ENCODE measurements at regions not wholly inside any gene's neighbourhood (a gene's known extent, or its start where the extent isn't known, plus 50 kb on each side); places are given as distances from the start of the nearest gene placed in this dataset.

DNA sequence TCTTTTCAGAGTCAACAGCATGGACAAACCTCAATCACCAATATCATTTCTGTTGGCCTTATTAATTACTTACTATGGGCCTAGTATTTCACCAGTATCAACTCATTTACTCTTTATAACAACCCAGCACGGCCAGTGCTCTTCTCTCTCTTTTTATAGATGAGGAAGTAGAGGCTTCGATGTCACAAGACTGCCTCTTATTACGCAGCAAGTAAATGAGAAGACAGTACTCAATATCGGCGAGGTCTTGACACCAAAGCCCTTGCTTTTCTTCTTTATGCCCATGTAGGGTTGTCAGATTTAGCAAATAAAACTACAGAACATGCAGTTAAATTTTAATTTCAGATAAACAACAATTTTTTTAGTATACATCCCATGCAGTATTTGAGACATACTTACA is 99.0 kb upstream of the KCNMB2 start:
- Histone ChIP-seq H3K9ac (ENCODE audit: low read depth, low read length) (no peak overlapping the region), H3K9me3 (ENCODE audit: insufficient read depth, low read depth, low read length) (no peaks in the 10 kb centered on the region), H3K4me1 (ENCODE audit: insufficient read depth, low read length) (peaks cover 6% of the 10 kb centered on the region), H3K27me3 (ENCODE audit: insufficient read depth, low read length) (no peaks in the 10 kb centered on the region), H3K36me3 (ENCODE audit: insufficient read depth, low read depth, low read length) (no peaks in the 10 kb centered on the region), H3K27ac (ENCODE audit: low read length) (no peak overlapping the region), H3K4me3 (ENCODE audit: low read length) (no peak overlapping the region)

DNA sequence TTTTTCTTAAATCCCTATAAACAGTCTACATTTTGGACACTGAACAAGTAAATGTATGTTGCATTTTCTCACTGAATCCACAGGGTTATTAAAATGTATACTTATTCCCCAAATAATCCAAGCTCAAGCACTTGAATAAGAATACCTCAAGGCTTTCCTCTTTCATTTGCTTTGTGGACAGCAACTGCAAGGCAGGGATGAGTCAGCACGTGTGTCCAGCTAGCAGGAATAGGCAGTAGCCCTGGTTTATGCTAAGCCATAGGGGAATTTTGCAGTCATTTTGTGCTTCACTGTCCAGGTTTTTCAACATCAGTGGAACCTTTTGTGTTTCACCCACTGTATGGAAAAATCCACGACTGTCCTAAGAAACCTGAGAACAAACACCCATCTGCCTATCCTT is 96.7 kb upstream of the KCNMB2 start:
- Histone ChIP-seq H3K27ac (ENCODE audit: low read length) (no peak overlapping the region), H3K4me1 (ENCODE audit: insufficient read depth, low read length) (peaks cover 6% of the 10 kb centered on the region), H3K36me3 (ENCODE audit: insufficient read depth, low read depth, low read length) (no peaks in the 10 kb centered on the region), H3K27me3 (ENCODE audit: insufficient read depth, low read length) (no peaks in the 10 kb centered on the region), H3K9ac (ENCODE audit: low read depth, low read length) (no peak overlapping the region), H3K9me3 (ENCODE audit: insufficient read depth, low read depth, low read length) (no peaks in the 10 kb centered on the region), H3K4me3 (ENCODE audit: low read length) (no peak overlapping the region)

DNA sequence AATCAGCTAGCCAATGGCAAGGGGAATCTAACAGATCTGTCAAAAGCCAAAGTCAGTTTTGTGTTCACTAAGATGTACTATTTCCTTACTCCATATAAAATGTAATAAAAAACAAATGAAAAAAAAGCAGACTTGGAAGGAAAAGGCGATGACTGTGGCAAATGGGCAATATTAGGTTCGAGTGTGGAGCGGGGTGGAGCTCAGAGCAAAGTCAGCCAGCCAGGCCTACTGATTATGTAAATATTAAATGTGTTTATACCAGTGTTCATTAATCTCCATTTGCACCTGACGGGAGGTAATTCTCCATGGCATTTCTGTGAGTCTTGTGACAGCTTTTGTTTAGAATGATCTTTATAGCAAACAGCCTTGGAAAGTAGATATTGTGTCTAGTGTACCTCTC is 96.2 kb upstream of the KCNMB2 start:
- no peak overlapping the region for H3K4me3 ChIP-seq (ENCODE audit: low read length)
- no peaks in the 10 kb centered on the region for H3K36me3 ChIP-seq (ENCODE audit: insufficient read depth, low read depth, low read length)
- no peak overlapping the region for H3K9ac ChIP-seq (ENCODE audit: low read depth, low read length)
- H3K27ac ChIP-seq (ENCODE audit: low read length) = no peak overlapping the region
- H3K4me1 ChIP-seq (ENCODE audit: insufficient read depth, low read length) = peaks cover 6% of the 10 kb centered on the region
- no peaks in the 10 kb centered on the region for H3K27me3 ChIP-seq (ENCODE audit: insufficient read depth, low read length)
- no peaks in the 10 kb centered on the region for H3K9me3 ChIP-seq (ENCODE audit: insufficient read depth, low read depth, low read length)

DNA sequence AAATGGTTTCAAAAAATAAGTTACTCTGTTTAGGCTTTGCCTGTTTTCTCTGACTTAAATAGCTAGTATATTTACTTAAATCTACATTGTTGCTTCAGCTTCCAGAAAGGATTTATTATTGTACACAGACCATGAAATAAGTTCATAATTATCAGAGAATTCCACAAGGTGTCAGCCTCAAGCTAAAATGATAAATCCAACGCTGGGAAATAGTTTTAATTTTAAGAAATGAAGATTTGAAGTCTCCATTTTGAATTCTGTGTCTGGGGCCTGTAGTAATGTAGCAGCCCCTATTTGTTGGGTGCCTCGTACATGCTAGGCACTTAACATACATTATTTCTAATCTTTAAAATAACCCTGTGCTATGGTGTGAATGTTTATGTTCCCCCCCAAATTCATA is 92.6 kb upstream of the KCNMB2 start:
- Histone ChIP-seq H3K36me3 (ENCODE audit: insufficient read depth, low read depth, low read length) (no peaks in the 10 kb centered on the region), H3K9ac (ENCODE audit: low read depth, low read length) (no peak overlapping the region), H3K4me1 (ENCODE audit: insufficient read depth, low read length) (peaks cover 6% of the 10 kb centered on the region), H3K27ac (ENCODE audit: low read length) (no peak overlapping the region), H3K27me3 (ENCODE audit: insufficient read depth, low read length) (no peaks in the 10 kb centered on the region), H3K4me3 (ENCODE audit: low read length) (no peak overlapping the region), H3K9me3 (ENCODE audit: insufficient read depth, low read depth, low read length) (no peaks in the 10 kb centered on the region)

DNA sequence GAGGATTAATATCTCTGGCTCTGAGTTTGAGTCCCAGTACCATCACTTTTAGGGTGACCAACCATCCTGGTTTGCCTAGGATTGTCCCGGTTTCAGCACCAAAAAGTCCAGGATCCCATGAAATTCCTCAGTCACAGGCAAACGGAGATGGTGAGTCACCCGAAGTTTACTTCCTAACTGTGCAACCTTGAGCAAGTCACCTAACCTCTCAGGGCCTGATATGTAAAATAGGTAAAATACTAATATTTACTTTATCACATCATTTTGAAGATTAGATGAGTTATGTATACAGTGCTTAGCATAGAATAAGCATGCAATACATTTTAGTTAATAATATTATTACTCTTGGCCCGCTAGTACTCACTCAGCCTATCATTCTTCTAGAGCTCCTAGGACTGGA is 91.1 kb upstream of the KCNMB2 start:
- H3K9me3 ChIP-seq (ENCODE audit: insufficient read depth, low read depth, low read length) = no peaks in the 10 kb centered on the region
- no peak overlapping the region for H3K9ac ChIP-seq (ENCODE audit: low read depth, low read length)
- no peak overlapping the region for H3K27ac ChIP-seq (ENCODE audit: low read length)
- no peaks in the 10 kb centered on the region for H3K36me3 ChIP-seq (ENCODE audit: insufficient read depth, low read depth, low read length)
- no peaks in the 10 kb centered on the region for H3K4me1 ChIP-seq (ENCODE audit: insufficient read depth, low read length)
- H3K27me3 ChIP-seq (ENCODE audit: insufficient read depth, low read length) = no peaks in the 10 kb centered on the region
- no peak overlapping the region for H3K4me3 ChIP-seq (ENCODE audit: low read length)

DNA sequence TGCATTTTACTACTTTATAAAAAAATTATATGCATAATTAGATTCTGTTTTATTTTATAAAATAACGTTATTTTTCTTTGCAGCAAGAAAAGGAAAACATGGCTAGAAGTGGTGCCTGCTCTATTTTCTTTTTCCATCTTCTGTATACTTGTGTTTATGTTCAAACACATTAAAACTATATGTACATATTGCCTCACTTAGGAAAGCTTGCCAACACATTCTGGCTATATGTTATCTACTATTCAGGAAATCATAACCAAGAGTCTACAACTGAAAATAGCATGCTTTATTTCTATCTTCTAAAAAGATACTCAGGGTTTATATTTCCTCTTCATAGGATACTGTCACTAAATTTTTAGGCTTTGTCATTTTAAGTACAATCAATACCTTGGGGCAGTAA is 90.2 kb upstream of the KCNMB2 start:
- Histone ChIP-seq H3K4me3 (ENCODE audit: low read length) (no peak overlapping the region), H3K36me3 (ENCODE audit: insufficient read depth, low read depth, low read length) (no peaks in the 10 kb centered on the region), H3K9ac (ENCODE audit: low read depth, low read length) (no peak overlapping the region), H3K27me3 (ENCODE audit: insufficient read depth, low read length) (no peaks in the 10 kb centered on the region), H3K4me1 (ENCODE audit: insufficient read depth, low read length) (no peaks in the 10 kb centered on the region), H3K27ac (ENCODE audit: low read length) (no peak overlapping the region), H3K9me3 (ENCODE audit: insufficient read depth, low read depth, low read length) (no peaks in the 10 kb centered on the region)

DNA sequence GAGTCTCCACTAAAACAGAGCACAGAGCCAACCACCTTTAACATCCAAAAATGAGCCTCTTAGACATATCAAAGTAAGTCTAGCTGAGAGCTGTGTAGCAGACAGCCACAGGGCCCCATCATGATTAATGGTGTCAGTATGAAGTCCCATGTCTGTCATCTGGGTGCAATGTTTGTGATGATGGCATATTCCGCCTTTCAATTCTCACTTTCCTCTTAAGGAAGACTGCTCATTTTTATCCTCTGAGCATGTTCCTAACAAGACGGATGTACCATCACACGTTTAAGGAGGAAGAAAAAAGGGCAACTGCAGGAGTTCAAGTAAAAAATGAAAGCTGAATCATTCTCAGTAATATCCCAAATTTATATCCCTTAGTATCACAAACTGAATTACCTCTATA is 85.8 kb upstream of the KCNMB2 start:
- Histone ChIP-seq H3K27me3 (ENCODE audit: insufficient read depth, low read length) (no peaks in the 10 kb centered on the region), H3K4me3 (ENCODE audit: low read length) (no peak overlapping the region), H3K9ac (ENCODE audit: low read depth, low read length) (no peak overlapping the region), H3K9me3 (ENCODE audit: insufficient read depth, low read depth, low read length) (no peaks in the 10 kb centered on the region), H3K4me1 (ENCODE audit: insufficient read depth, low read length) (no peaks in the 10 kb centered on the region), H3K27ac (ENCODE audit: low read length) (no peak overlapping the region), H3K36me3 (ENCODE audit: insufficient read depth, low read depth, low read length) (no peaks in the 10 kb centered on the region)

DNA sequence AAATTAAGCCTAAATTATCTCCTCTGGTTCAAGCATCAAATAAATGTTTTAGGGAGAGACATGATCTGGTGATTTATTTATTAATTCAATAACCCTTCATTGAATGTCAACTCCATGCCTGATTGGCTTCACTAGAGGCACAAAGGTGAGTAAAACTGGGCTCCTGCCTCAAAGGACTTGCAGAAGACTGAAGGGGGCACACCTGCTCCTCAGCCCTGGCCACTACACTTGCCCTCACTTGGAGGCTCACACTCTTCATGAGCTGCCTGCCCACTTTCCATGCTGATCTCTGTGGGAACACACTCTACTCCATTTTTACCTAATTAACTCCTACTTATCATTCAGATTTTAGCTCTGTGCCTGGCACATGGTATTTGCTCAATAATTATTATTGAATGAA is 84.4 kb upstream of the KCNMB2 start:
- Histone ChIP-seq H3K36me3 (ENCODE audit: insufficient read depth, low read depth, low read length) (no peaks in the 10 kb centered on the region), H3K27me3 (ENCODE audit: insufficient read depth, low read length) (no peaks in the 10 kb centered on the region), H3K27ac (ENCODE audit: low read length) (no peak overlapping the region), H3K9me3 (ENCODE audit: insufficient read depth, low read depth, low read length) (no peaks in the 10 kb centered on the region), H3K4me3 (ENCODE audit: low read length) (no peak overlapping the region), H3K9ac (ENCODE audit: low read depth, low read length) (no peak overlapping the region), H3K4me1 (ENCODE audit: insufficient read depth, low read length) (no peaks in the 10 kb centered on the region)

DNA sequence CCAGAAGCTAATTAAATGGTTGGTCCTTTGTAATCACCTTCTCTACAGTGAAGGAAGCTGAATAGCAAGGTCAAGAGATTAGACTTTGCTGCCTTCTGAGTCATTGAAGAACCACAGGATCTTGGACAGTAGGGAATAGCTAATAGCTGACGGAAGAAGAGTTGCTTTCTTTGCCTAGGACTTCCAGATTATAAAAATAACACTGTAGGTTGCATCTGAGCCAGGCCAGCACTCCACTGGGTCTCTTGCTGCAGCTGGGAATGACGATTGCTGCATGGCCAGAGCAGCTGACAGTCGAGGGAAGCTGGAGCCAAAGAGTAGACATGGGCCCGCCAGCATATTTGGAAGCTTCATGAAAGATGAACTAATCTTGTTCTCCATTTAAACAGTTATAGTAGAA is 81.5 kb upstream of the KCNMB2 start:
- H3K4me3 ChIP-seq (ENCODE audit: low read length) = no peak overlapping the region

DNA sequence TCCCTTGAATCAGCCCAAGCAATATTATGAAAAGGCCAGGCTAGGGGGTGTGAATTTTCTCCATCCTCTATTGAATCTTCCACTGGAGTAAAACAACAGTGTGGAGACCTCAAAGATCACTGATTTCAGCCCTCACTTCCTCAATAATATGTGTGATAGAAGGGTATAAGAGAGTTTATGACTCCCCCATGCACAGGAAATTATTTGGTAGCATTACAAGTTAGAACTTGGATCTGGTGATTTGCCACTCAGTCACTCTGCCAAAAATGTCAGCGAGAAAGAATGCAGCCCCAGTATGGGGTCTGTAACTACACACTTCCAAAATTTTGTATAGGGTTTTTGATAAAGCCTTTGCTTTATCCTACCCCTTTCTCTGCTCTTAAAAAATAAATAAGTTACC is 81.0 kb upstream of the KCNMB2 start:
- Histone ChIP-seq H3K27me3 (ENCODE audit: insufficient read depth, low read length) (no peaks in the 10 kb centered on the region), H3K9me3 (ENCODE audit: insufficient read depth, low read depth, low read length) (no peaks in the 10 kb centered on the region), H3K27ac (ENCODE audit: low read length) (no peak overlapping the region), H3K36me3 (ENCODE audit: insufficient read depth, low read depth, low read length) (no peaks in the 10 kb centered on the region), H3K9ac (ENCODE audit: low read depth, low read length) (no peak overlapping the region), H3K4me3 (ENCODE audit: low read length) (no peak overlapping the region), H3K4me1 (ENCODE audit: insufficient read depth, low read length) (no peaks in the 10 kb centered on the region)

More for the DNA sequence above, 81.5 kb upstream of the KCNMB2 start:
- Histone ChIP-seq H3K36me3 (ENCODE audit: insufficient read depth, low read depth, low read length) (no peaks in the 10 kb centered on the region), H3K9ac (ENCODE audit: low read depth, low read length) (no peak overlapping the region), H3K27ac (ENCODE audit: low read length) (no peak overlapping the region), H3K4me1 (ENCODE audit: insufficient read depth, low read length) (no peaks in the 10 kb centered on the region), H3K27me3 (ENCODE audit: insufficient read depth, low read length) (no peaks in the 10 kb centered on the region), H3K9me3 (ENCODE audit: insufficient read depth, low read depth, low read length) (no peaks in the 10 kb centered on the region)

DNA sequence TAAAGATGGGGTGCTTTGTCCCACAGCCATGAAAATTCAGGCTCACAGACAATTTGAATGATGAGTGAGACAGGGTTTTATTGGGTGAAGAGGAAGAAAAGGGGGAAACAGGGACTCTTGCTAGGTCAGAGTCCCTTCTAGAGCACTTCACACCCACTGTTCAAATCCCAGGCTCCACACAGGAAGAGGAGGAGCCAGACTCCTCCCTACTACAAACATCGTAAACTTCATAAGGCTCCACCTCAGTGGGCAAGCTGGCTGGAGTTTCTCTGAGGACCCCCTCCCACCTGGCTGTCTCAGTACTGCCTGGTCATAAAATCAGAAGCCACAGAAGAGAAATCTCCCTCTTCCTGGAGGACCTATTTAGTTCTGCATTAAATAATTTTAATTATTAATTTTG is 80.3 kb upstream of the KCNMB2 start:
- H3K4me3 ChIP-seq (ENCODE audit: low read length) = no peak overlapping the region

DNA sequence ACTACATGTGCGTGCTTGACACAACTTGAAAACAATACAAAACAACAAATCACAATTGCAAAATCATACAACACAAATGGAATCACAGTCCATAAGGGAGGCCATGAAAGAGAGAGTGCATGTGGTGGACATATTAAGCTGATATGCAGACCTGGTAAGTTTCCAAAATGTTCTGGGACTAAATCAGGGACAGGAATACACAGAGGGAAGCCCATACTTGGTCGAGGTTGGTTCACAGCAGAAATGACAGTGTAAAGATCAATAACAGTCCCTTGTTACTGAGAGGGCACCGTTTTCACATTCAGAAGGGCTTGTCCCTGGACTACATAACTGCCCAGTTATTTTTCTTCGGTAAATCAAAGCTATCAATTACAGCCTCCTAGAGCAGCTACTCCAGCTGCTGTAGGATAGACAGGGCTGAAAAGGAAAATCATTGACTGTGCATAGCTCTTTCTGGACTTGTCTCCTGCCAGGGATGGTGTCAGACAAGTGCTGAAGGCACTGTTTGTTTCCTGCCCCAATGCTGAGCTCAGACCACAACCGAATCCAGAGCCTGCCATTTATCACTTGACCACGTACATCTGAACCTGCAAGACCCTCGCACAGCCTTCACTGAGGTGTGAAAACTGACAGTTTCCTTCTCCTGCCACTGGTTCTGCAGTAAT is 79.5 kb upstream of the KCNMB2 start:
- no peak overlapping the region for H3K4me3 ChIP-seq (ENCODE audit: low read length)
- H3K27me3 ChIP-seq (ENCODE audit: insufficient read depth, low read length) = no peaks in the 10 kb centered on the region
- H3K27ac ChIP-seq (ENCODE audit: low read length) = no peak overlapping the region
- H3K36me3 ChIP-seq (ENCODE audit: insufficient read depth, low read depth, low read length) = no peaks in the 10 kb centered on the region
- no peak overlapping the region for H3K9ac ChIP-seq (ENCODE audit: low read depth, low read length)
- H3K9me3 ChIP-seq (ENCODE audit: insufficient read depth, low read depth, low read length) = no peaks in the 10 kb centered on the region
- H3K4me1 ChIP-seq (ENCODE audit: insufficient read depth, low read length) = no peaks in the 10 kb centered on the region

More for the DNA sequence above, 80.3 kb upstream of the KCNMB2 start:
- H3K27me3 ChIP-seq (ENCODE audit: insufficient read depth, low read length) = no peaks in the 10 kb centered on the region
- H3K27ac ChIP-seq (ENCODE audit: low read length) = no peak overlapping the region
- no peaks in the 10 kb centered on the region for H3K9me3 ChIP-seq (ENCODE audit: insufficient read depth, low read depth, low read length)
- no peaks in the 10 kb centered on the region for H3K36me3 ChIP-seq (ENCODE audit: insufficient read depth, low read depth, low read length)
- no peak overlapping the region for H3K9ac ChIP-seq (ENCODE audit: low read depth, low read length)
- H3K4me1 ChIP-seq (ENCODE audit: insufficient read depth, low read length) = no peaks in the 10 kb centered on the region
